Endothelial cell of umbilical vein (primary cell): ENCODE measurements at regions not wholly inside any gene's neighbourhood (a gene's known extent, or its start where the extent isn't known, plus 50 kb on each side); places are given as distances from the start of the nearest gene placed in this dataset.

Source experiments
- CTCF ChIP-seq, 2 donors: IDR thresholded peaks; 1 replicate in 1 of 2; 2 replicates in 1 of 2; pipeline ENCODE4 v1.5.1; 2011; ENCODE audit warnings: low read length in 2 of 2, mild to moderate bottlenecking in 2 of 2, moderate library complexity in 2 of 2, control low read depth in 1 of 2, inconsistent platforms in 1 of 2, low read depth in 1 of 2; ENCODE audit not compliant: insufficient read depth in 1 of 2; ENCODE audit errors: extremely low read depth in 1 of 2
- POLR2A ChIP-seq: IDR thresholded peaks from 2 replicates; pipeline ENCODE4 v1.6.1; 2012; ENCODE audit warnings: low read depth, mild to moderate bottlenecking, control low read depth, low read length
- POLR2AphosphoS5 ChIP-seq: IDR thresholded peaks from 2 replicates; pipeline ENCODE4 v1.6.1; 2012; ENCODE audit warnings: low read depth, mild to moderate bottlenecking, control low read depth, low read length, moderate library complexity; ENCODE audit not compliant: insufficient read depth
- TF ChIP-seq, protein P1 (sequence below): IDR thresholded peaks from 2 replicates; pipeline ENCODE4 v1.6.1; 2011; ENCODE audit not compliant: insufficient read depth, insufficient read length

- TF ChIP-seq POLR2A (no peak), CTCF (IDR thresholded peaks at IDR 0.05; ENCODE audit: extremely low read depth in 1 of 2, insufficient read depth in 1 of 2, low read depth in 1 of 2, low read length in 2 of 2) (no peak), POLR2AphosphoS5 (no peak)
- TF ChIP-seq, protein P1, sequence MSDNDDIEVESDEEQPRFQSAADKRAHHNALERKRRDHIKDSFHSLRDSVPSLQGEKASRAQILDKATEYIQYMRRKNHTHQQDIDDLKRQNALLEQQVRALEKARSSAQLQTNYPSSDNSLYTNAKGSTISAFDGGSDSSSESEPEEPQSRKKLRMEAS: no peak
Observed at GRCh38 chr7:86202833-86203232, 440.9 kb upstream of the GRM3 start.
